ENCODE measurements at regions not wholly inside any gene's neighbourhood (a gene's known extent, or its start where the extent isn't known, plus 50 kb on each side); places are given as distances from the start of the nearest gene placed in this dataset.
"Not testable (repeated sequence)": the region's sequence is repeated elsewhere in the genome, so short reads cannot be mapped to it uniquely, and the experiment has no call there.

- not testable (repeated sequence) for H3K4me3 ChIP-seq (ENCODE audit: low read depth, low read length); DNase-seq (ENCODE audit: low read depth)
Observed at GRCh38 chr22:16090991-16091390, 401.2 kb downstream of the POTEH start.

DNA sequence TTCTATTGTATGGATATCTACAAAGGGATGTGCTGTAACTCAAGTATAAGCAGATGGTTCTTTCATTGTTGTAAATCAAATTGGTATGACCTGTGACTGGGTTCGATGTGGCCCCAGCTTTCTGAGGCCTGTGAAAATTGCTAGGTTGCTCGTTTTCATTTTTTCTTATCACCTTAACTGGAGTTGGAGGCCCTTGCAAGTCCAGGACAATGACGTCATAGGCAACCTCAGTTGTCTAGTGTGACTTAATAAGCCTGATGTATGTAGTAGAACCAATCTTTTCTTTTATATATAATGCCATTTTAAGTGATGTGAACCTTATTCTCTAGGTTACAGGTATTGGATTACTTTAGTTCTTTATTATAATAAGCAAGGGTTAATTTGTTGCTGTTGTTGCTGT is 415.3 kb downstream of the POTEH start:
- DNase-seq (ENCODE audit: low read depth) = not testable (repeated sequence)

DNA sequence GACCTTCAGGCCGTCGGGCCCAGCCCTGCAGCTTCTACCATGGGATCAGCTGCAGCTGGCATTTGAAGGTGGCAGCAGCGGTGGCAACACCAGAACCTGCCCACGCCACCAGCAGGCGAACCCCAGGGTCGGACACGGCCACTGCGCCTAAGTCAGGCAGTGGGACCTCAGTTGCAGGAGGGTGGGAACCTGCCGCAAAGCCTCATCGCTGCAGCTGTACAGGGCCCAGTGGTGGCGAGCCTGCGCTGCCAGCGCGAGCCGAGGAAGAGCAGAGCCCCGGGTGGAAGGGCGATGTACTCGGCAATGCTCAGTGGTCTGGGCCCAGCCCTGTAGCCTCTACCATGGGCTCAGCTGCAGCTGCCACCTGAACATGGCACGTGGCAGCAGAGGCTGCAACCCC is 441.6 kb downstream of the POTEH start:
- H3K4me3 ChIP-seq (ENCODE audit: low read depth, low read length); DNase-seq (ENCODE audit: low read depth): not testable (repeated sequence)

More for the DNA sequence above, 415.3 kb downstream of the POTEH start:
- not testable (repeated sequence) for H3K4me3 ChIP-seq (ENCODE audit: low read depth, low read length)

DNA sequence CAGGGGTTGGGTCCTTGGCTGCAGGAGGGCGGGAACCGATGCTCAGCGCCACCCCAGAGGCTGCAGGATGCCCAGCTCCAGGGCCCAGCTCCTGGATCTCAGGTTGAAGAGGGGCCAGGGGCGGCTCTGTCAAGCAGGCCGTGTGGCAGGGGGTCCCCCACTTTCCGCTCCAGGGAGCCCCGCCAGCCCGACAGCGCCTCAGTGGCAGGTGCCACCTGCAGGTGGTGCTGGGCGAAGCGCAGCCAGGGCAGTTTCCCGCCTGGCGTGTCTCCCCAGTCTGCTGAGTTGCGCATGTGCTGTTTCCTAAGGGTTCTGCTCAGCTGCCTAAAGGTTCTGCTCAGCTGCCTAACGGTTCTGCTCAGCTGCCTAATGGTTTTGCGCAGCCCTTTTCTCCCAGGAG is 442.1 kb downstream of the POTEH start:
- DNase-seq (ENCODE audit: low read depth) = no peak
- TF ChIP-seq CTCF (conservative IDR thresholded peaks at IDR 0.05; ENCODE audit: low read depth, low read length) = no peak

DNA sequence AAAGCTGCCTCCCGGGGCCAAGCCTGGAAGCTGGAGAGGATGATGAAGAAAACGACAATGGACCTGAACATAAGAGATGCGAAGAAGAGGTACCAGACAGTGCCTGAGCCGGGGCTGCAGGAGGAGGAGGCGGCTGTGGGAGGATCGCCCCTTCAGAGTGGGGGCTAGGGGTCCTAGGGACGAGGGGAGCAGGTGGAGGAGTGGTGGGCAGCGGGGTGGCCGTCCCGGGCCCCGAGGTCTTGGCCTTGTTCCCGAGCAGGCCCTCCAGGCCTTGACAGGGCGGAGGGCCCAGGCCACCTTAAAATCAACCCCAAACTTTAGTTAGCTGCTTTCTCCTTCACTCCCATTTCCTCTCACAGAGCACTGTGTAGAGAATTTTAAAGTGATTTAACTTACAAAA is 442.8 kb downstream of the POTEH start:
- DNase-seq (ENCODE audit: low read depth) = not testable (repeated sequence)

More for the DNA sequence above, 442.1 kb downstream of the POTEH start:
- H3K4me3 ChIP-seq (ENCODE audit: low read depth, low read length) = no peak overlapping the region

DNA sequence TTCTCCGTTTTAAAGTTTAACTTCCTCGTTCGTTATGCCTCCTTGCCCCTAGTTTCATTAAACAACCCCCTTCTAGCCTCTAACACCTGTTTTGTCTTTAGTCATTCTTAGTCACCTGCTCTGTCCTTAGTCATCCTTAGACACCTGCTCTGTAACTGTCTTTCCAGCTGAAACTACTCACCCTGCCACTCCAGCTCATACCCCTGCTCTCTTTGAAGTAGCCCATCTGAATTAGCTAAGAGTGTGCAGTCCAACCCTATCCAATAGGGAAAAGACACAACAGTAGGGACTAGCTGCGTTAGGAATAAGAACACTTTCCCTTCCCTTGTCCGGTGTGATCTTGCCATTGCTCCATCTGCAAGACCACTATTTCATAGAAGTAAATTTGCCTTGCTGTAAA is 446.5 kb downstream of the CCT8L2 start:
- DNase-seq (ENCODE audit: low read depth) = not testable (repeated sequence)

More for the DNA sequence above, 442.8 kb downstream of the POTEH start:
- H3K4me3 ChIP-seq (ENCODE audit: low read depth, low read length) = not testable (repeated sequence)

GRCh38 chr22:16146916-16147315 is 445.7 kb downstream of the CCT8L2 start:
- TF ChIP-seq CTCF (conservative IDR thresholded peaks at IDR 0.05; ENCODE audit: low read depth, low read length) = peak; percentile 17
- DNase-seq (ENCODE audit: low read depth); H3K4me3 ChIP-seq (ENCODE audit: low read depth, low read length): not testable (repeated sequence)

More for the DNA sequence above, 446.5 kb downstream of the CCT8L2 start:
- H3K4me3 ChIP-seq (ENCODE audit: low read depth, low read length) = not testable (repeated sequence)

DNA sequence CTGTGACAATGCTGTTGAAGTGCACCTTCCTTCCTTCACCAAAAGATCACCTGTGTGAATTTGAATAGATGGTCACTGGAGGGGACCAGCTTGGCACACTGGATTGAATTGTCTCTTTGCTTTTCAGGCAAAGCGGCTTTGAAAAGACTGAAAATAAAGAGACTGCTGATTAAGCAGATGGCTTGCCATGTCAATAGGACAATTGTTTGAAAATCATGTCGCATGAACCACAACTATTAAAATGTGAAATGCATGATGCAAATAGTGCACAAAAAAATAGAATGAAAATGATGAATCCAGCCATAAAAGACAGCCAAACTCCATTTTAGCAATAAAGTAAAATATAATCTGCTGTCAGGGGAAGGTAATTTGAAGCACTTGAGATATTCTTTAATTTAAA is 415.3 kb downstream of the CCT8L2 start:
- DNase-seq (ENCODE audit: low read depth); H3K4me3 ChIP-seq (ENCODE audit: low read depth, low read length): not testable (repeated sequence)

- not testable (repeated sequence) for DNase-seq (ENCODE audit: low read depth); H3K4me3 ChIP-seq (ENCODE audit: low read depth, low read length)
Observed at GRCh38 chr22:16183864-16184263, 408.7 kb downstream of the CCT8L2 start.
